ENCODE measurements at regions not wholly inside any gene's neighbourhood (a gene's known extent, or its start where the extent isn't known, plus 50 kb on each side); places are given as distances from the start of the nearest gene placed in this dataset.

DNA sequence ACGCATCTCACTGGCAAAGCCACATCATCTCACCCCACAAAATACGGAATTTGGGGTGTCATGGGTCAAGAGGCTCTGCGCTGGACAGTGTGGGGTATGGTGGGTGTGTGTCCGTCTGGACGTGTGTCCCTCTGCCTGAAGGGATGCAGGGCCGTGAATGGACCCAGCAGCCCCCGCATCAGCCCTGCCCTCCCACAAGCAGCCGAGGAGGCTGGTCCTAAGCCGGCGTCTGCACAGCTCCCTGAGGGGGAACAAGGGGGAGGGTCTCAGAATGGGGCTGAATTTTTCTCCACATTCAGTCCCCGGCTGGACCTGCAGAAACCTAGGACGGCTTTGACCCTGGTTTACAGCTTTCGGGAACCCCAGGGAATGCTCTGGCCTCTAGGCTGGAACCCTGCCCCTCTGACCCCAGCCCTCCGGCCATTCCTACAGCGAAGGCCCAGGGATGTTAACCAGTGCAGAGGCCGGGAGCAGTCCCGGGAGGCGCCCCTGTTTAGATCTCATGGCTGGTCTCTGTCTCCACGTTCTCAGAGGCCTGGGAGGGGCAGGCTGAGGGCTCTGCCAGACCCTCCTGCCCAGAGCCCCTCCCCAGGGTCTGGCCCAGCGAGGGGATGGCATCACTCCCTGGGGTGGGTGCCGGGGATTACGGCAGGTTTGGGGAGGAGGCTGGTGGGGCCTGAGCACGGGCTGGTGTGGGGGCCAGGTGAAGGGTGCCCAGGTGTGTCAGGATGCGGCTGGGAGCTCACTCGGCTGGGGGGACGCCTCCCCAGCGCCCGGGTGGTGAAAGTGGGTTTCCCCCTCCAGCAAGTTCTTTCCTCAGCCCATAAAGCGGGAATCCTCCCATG is 156.5 kb upstream of the C14orf180 start:
- no peak for DNase-seq
- TF ChIP-seq POLR2A (IDR thresholded peaks at IDR 0.05; ENCODE audit: low read length) (no peak), GATA1 (IDR thresholded peaks at IDR 0.05; ENCODE audit: low read depth, low read length) (no peak)

DNA sequence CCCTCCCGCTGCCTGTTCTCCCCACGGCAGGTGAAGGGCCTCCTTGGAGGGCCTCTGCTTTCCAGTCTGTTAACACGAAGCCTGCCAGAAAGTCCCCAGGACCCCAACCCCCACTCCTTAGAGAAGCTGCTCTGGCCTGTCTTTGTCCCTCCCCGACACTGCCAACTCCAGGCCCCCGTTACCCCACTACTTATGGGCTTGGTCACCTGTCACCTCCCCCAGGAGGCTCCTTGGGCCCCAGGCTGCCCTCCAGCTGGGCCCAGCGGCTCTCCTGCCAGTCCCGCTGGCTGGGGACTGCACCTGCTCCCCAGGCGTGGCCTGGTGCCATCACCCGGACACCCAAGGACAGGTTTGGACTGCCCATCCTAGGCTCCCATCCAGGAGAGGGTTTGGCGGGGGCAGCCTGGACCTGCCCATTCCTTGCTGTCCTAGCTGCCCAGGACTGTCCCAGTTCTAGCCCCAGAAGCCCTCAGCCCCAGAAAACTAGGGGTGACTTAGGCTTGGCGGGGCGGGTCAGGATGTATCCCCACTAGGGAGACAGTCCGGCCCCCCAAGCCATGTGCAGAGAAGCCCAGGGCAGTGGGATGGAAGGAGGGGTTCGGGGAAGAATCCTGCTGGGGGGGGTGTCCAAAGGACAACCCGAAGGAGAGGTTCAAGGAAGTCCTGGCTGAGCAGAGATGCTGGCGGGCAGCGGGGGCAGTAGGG is 155.7 kb upstream of the C14orf180 start:
- no peak for DNase-seq
- no peak for TF ChIP-seq GATA1 (IDR thresholded peaks at IDR 0.05; ENCODE audit: low read depth, low read length)
- no peak for TF ChIP-seq POLR2A (IDR thresholded peaks at IDR 0.05; ENCODE audit: low read length)

DNA sequence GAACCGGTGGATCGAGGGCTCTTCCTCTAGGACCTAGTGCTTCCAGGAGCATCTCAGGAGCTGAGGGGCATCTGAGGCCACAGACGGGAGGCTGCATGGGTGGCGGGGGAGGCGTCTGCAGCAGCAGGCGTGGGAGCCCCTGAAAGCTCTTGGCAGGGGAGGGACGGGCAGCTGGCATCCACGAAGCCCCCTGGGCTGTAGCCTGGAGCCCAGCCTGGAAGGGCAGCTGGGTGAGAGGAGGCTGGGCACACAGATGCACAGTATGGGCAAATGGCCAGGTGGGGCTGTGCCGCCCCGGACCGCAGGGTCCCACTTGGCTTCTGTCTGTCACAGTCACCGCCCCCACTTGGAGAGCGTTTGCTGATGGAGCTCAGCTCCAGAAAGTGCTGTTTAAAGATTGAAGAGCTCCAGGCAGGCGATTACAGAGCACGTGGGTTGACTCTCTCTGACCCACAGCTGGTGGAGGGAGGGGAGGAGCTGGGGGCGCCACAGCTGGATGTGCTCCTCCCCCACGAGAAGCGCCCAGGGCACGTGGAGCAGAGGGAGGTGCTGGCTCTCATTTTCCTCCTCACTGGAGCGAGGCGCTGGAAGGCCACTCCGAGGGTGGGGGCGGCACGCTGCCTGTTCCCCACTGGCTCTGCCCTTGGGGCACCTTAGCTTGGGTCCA is 155.0 kb upstream of the C14orf180 start:
- TF ChIP-seq GATA1 (IDR thresholded peaks at IDR 0.05; ENCODE audit: low read depth, low read length) = no peak
- no peak for DNase-seq

DNA sequence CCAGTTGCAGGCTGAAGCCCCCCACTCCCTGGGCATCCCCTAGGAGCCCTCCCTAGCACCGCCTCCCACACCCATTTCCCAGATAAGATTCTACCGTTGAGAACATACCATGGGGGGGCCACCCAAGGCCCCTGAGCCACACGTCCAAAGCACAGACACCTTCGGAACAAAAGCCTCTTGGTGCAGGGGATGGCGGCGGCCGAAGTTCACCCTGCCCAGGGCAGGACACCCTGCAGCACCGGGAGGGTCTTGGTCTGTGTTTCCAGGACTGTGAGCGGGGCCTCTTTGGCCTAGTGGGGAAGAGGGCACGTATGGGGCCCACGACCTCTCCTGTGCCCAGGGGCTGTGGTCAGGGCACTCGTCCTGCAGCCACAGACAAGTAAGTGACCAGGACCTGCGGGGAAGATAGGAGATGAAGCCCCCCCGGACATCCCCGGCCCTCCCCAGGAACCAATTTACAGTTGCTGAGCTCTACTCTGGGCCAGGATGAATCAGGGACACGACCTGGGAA is 154.3 kb upstream of the C14orf180 start:
- TF ChIP-seq POLR2A (IDR thresholded peaks at IDR 0.05; ENCODE audit: low read length) = no peak
- TF ChIP-seq GATA1 (IDR thresholded peaks at IDR 0.05; ENCODE audit: low read depth, low read length) = no peak
- DNase-seq = no peak

DNA sequence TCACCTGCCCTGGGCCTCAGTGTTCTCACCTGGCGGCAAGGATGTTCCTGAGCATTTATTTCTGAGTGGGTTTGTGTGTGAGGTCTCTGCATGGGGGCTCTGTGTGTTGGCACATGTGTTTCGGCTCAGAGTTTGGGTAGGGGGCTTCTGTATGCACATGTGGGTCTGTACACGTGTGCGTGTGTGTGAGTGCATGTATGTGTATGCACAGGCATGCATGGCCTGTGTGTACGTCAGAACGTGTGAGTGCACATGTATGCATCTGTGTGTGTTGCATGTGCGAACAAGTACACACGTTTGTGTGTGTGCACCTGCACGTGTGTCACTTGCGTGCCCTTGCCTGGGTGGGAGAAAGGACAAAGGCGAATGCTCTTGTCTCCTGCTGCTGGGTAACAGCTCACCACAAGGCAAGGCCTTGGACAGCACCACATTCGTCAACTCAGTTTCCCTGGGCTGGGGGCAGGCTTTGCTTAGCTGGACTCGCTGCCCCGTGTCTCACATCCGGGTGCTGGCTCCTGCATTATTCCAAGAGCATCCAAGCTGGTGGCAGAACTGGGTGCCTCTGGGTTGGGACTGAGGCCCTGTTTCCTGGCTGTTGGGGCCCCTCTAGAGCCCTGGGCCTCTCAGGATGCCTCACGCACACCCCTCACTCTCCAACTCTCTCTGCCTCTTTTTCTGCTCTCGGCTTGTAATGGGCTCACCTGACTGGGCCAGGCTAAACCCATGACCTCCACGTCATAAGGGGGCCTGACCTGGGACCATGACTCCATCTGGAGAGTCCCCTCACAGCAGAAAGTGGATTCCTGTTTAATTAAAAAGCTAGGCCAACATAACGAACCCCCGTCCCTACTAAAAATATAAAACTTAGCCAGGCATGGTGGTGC is 153.6 kb upstream of the C14orf180 start:
- no peak for DNase-seq

DNA sequence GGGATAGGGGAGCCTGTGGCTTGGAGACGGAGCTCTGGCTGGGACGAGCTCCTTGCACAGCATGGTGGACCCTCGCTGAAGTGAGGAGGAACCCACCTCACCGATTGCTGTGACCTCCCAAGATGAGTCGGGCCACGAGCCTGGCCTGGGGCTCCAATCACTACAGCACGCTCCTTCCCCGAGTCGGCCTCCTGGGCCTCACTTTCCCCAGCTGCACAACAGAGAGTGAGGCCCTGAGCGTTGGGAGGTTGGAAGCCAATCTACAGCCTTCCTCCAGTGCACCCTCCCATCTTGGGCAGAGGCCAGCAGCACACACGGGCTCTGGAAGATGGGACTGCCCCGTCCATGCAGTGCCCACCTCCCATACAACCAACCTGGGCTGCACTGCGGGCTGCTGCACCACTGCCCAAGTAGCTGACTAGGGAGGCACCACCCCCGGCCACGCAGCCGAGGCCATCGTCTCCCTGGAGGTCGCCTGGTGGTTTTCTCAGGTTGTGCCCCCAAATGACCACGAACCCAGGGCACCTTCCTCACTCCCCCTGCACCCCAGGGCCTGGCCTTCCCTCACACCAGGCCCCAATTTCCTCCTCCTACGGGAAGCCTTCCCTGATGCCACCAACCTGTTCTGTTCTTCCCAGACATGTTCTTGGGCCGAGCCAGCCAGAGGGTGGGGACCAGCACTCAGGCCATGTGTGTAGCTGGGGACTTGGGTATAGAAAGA is 152.3 kb upstream of the C14orf180 start:
- DNase-seq = no peak
- no peak for TF ChIP-seq POLR2A (IDR thresholded peaks at IDR 0.05; ENCODE audit: low read length)
- TF ChIP-seq GATA1 (IDR thresholded peaks at IDR 0.05; ENCODE audit: low read depth, low read length) = no peak

More for the DNA sequence above, 153.6 kb upstream of the C14orf180 start:
- no peak for TF ChIP-seq POLR2A (IDR thresholded peaks at IDR 0.05; ENCODE audit: low read length)
- no peak for TF ChIP-seq GATA1 (IDR thresholded peaks at IDR 0.05; ENCODE audit: low read depth, low read length)

DNA sequence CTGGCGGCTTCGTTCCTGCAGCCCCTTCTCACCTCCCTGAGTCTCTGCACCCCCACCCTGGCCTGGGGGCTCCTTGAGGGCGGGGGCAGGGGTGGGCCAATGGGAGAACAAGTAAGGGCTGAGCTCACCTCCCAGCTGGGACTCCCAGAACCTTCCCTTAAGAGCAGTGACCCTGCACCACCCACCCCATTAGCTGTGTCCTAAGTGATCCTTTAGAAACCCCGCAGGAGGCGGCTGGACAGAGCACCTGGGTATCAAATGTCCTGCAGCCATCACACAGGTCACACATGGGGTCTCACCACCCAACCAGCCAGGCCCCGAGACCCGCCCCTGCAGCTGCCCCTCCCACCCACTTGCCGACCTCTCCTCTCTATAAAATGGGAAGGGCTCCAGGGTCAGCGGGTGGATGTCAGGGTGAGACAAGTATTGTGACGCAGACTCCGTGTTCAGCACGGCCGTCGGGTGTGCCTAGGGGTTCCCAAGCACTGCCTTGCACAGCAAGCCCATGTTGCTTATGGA is 151.2 kb upstream of the C14orf180 start:
- no peak for DNase-seq
- no peak for TF ChIP-seq GATA1 (IDR thresholded peaks at IDR 0.05; ENCODE audit: low read depth, low read length)
- no peak for TF ChIP-seq POLR2A (IDR thresholded peaks at IDR 0.05; ENCODE audit: low read length)

DNA sequence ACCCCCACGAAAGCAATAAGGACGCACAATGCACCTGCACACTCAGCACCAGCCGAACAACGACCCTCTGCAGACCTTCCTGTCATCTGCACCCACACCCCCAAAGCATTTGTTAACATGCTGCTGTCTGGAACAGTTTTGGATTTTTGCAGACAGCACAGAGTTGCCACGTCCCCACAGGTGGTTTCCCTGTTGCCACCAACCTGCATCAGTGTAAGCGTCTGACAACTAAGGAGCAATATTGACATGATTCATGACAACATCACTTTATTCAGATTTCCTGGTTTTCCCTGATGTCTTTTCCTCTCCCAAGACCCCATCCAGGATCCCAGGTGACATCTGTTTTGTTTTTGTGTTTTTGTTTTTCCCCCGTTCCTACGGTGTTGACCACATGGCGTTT is 150.7 kb upstream of the C14orf180 start:
- no peak for DNase-seq
- no peak for TF ChIP-seq POLR2A (IDR thresholded peaks at IDR 0.05; ENCODE audit: low read length)
- TF ChIP-seq GATA1 (IDR thresholded peaks at IDR 0.05; ENCODE audit: low read depth, low read length) = no peak

DNA sequence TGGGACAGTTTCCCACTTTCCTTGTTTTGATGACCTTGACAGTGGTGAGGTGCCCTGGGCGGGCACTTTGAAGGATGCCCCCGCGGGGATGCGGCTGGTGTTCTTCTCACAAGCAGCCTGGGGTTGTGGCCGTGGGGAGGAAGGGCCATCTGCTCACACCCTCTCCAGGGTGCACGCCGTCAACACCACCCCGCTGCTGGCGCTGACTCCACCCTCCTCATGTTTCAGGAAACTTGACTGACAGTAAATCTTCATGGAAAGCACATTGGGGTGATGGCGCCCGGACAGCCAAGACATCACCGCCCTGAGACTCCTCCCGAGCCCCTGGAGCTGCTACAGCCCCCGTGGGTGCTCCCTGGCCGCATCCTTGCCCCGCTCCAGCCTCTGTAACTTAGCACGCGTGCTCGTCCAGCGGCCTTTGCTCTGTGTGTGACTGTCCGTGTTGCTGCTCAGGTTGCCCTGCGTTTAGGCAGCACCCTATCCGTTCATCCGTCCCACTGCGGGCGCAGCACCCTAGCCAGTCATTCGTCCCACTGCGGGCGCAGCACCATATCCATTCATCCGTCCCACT is 150.2 kb upstream of the C14orf180 start:
- DNase-seq = no peak
- no peak for TF ChIP-seq POLR2A (IDR thresholded peaks at IDR 0.05; ENCODE audit: low read length)
- no peak for TF ChIP-seq GATA1 (IDR thresholded peaks at IDR 0.05; ENCODE audit: low read depth, low read length)

DNA sequence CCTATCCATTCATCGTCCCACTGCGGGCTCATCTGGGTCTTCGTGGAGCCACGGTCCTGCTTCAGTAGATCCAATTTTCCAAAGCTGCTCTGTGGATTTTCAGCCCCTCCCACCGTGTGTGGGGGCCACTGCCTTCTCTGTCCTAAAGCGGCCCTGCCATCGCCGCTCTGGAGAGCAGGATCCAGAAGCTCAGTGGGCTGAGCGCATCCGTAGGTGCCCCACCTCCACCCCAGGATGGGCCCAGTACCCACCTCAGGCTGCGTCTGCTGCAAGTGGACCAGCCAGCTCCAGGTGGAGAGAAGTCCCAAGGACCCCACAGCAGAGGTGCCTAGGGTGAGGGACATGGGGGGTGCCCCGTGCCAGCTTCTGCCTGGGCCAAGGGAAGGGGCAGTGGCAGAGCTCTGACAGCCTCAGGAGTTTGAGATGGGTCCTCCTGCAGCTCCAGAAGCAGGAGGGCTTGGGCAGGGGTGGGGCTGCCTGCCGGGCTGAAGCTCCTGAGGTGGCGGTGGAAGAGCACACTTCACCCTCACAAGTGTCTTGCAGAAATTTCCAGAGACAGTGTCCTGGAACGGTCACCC is 148.1 kb upstream of the C14orf180 start:
- TF ChIP-seq GATA1 (IDR thresholded peaks at IDR 0.05; ENCODE audit: low read depth, low read length) (no peak), POLR2A (IDR thresholded peaks at IDR 0.05; ENCODE audit: low read length) (no peak)
- no peak for DNase-seq

DNA sequence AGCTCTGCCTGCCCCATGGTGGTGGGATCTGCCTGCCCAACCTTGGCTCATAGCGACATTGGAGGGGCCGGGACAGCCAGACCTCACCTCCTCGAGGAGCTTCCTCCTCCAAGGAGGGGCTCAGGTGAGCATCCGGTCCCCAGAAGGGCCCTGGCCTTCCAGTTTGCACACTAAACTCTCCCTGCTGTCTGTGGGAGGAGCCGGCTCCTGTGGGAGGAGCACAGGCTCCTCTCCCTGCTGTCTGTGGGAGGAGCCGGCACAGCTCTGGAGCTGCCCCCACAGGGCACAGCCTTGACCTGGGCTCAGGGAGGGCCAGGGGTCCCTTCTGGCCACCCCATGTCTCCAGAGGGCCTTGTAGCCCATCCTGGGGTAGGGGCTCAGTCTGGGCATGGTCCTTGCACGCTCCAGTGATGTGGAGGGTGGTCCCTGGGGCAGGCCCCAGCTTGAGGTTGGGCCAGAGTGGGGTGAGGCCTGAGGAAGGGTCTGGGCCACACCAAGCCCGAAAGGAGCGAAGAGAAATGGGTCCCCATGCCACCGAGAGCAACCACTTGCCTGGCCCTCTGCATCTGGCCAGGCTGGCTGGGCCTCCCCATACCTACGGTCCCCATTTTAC is 147.5 kb upstream of the C14orf180 start:
- TF ChIP-seq POLR2A (IDR thresholded peaks at IDR 0.05; ENCODE audit: low read length) (no peak), GATA1 (IDR thresholded peaks at IDR 0.05; ENCODE audit: low read depth, low read length) (no peak)
- no peak for DNase-seq

Data from erythroblast (primary cell).